ENCODE measurements at regions not wholly inside any gene's neighbourhood (a gene's known extent, or its start where the extent isn't known, plus 50 kb on each side); places are given as distances from the start of the nearest gene placed in this dataset.

DNA sequence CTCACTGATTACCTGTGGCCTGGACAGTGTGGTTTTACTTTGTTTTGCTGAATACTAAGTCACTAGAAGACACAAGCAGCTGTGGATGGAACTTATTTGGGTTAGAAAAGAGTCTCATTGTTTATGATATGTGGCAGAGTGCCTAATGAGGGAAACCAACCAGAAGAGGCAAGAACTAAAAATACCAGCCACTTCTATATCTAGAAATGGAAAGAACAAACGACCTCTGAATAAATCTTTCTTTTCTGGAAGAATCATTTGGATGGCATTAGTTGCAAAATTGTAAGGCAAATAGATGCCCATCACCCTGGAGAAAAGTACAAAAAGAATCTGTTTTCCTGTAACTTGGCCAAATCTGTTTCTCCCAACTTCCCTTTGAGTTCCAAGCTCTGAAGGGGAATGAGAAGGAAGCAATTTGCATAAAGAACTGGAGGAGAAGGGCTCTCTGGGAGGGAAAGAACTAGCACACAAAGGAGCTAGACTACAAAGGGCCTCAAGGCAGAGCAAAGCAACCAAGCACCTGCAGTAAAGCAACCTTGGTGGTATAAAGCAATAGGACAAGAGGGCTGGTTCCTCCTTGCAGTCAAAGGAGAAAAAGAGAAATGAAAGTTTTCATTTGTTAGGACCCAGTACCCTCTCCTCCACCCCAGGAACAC, 455.4 kb downstream of the CAAP1 start:
- no peak overlapping the region for H3K4me3 Mint-ChIP-seq
- peak overlapping the region; percentile 43 for H3K27ac Mint-ChIP-seq (ENCODE audit: unreplicated experiment)
- no peaks in the 10 kb centered on the region for H3K27me3 Mint-ChIP-seq (ENCODE audit: low read depth)
- H3K36me3 Mint-ChIP-seq (ENCODE audit: low read depth): no peaks in the 10 kb centered on the region
- H3K4me1 Mint-ChIP-seq: peaks cover 7% of the 10 kb centered on the region
- no peak for DNase-seq (ENCODE audit: low read depth, low spot score)
- H3K9me3 Mint-ChIP-seq: peaks cover under 1% of the 10 kb centered on the region
- TF ChIP-seq, protein P1, sequence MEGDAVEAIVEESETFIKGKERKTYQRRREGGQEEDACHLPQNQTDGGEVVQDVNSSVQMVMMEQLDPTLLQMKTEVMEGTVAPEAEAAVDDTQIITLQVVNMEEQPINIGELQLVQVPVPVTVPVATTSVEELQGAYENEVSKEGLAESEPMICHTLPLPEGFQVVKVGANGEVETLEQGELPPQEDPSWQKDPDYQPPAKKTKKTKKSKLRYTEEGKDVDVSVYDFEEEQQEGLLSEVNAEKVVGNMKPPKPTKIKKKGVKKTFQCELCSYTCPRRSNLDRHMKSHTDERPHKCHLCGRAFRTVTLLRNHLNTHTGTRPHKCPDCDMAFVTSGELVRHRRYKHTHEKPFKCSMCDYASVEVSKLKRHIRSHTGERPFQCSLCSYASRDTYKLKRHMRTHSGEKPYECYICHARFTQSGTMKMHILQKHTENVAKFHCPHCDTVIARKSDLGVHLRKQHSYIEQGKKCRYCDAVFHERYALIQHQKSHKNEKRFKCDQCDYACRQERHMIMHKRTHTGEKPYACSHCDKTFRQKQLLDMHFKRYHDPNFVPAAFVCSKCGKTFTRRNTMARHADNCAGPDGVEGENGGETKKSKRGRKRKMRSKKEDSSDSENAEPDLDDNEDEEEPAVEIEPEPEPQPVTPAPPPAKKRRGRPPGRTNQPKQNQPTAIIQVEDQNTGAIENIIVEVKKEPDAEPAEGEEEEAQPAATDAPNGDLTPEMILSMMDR (conservative IDR thresholded peaks at IDR 0.05): no peak

DNA sequence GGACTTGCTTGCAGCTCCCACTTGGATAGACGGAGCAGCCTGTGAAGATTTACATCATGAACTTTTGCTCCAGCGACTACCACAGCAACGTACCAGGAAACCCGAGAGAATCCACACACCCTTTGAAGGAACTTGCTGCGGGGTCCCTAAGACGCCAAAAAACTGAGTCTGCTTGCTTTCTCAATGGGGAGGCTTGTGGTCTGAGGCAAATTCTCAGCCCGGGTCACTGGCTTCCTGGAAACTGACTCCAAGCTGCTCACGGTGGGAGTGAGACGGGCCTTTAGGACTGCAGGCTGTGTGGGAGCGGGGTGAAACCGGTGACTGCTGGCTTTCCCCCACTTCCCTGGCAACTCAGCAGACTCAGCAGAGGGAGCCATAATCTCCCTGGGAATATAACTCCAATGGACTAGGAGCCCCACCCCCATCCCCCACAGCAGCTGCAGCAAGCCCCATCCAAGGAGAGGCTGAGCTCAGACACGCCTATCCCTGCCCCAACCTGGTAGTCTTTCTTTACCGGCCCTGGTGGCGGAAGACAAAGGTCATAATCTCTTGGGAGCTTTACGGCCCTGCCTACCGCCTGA, 466.0 kb downstream of the CAAP1 start:
- DNase-seq (ENCODE audit: low read depth, low spot score): no peak
- Mint-ChIP-seq H3K36me3 (ENCODE audit: low read depth) (no peaks in the 10 kb centered on the region), H3K4me1 (no peaks in the 10 kb centered on the region), H3K9me3 (peaks cover 7% of the 10 kb centered on the region), H3K4me3 (no peak overlapping the region), H3K27ac (ENCODE audit: unreplicated experiment) (no peak overlapping the region), H3K27me3 (ENCODE audit: low read depth) (no peaks in the 10 kb centered on the region)
- TF ChIP-seq, protein P1 (conservative IDR thresholded peaks at IDR 0.05): no peak

DNA sequence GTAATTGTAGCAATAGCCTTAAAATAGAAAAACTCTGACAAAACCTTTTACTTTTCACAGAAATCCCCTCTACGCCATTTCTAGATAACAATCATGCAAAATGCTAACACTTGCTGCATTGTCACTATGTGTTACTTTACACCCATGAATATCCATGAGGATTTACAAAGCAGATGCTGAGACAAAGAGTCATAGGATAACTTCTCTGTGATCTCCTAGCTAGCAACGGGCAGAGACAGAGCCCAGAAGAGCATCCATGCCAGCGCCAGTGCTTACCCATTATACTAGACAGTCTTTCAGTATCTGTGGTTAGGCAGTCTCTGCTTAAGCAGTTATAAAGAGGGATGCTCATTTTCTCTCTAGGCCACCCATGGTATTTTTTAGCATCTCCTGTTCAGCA, 474.1 kb downstream of the CAAP1 start:
- TF ChIP-seq, protein P1 (conservative IDR thresholded peaks at IDR 0.05): no peak

DNA sequence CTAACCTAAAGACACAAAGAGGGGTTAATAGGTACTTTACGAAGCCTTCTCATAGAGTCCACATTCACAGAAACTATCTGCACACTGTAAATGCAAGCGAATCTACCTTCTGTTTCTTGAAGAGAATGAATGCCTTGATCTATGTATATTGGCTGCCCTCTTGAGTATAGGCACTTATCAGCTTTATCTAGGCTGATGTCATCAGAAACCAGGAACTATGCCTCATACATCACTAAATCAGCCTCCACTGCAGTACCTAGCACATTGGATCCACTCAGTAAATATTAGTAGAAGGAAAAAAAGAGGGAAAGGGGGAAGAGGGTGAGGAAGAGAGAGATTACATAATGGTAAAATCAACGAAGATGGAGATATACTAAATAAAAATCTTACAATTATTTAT, 477.1 kb downstream of the CAAP1 start:
- H3K27ac Mint-ChIP-seq (ENCODE audit: unreplicated experiment): no peak overlapping the region
- H3K4me3 Mint-ChIP-seq: no peak overlapping the region
- TF ChIP-seq, protein P1 (conservative IDR thresholded peaks at IDR 0.05): no peak
- H3K27me3 Mint-ChIP-seq (ENCODE audit: low read depth): no peaks in the 10 kb centered on the region
- no peaks in the 10 kb centered on the region for H3K9me3 Mint-ChIP-seq
- DNase-seq (ENCODE audit: low read depth, low spot score): no peak
- no peaks in the 10 kb centered on the region for H3K36me3 Mint-ChIP-seq (ENCODE audit: low read depth)
- H3K4me1 Mint-ChIP-seq: no peaks in the 10 kb centered on the region

More for the DNA sequence above, 474.1 kb downstream of the CAAP1 start:
- no peak overlapping the region for H3K4me3 Mint-ChIP-seq
- no peak for DNase-seq (ENCODE audit: low read depth, low spot score)
- no peaks in the 10 kb centered on the region for H3K36me3 Mint-ChIP-seq (ENCODE audit: low read depth)
- H3K27ac Mint-ChIP-seq (ENCODE audit: unreplicated experiment): no peak overlapping the region
- H3K27me3 Mint-ChIP-seq (ENCODE audit: low read depth): no peaks in the 10 kb centered on the region
- H3K9me3 Mint-ChIP-seq: peaks cover under 1% of the 10 kb centered on the region
- H3K4me1 Mint-ChIP-seq: no peaks in the 10 kb centered on the region

DNA sequence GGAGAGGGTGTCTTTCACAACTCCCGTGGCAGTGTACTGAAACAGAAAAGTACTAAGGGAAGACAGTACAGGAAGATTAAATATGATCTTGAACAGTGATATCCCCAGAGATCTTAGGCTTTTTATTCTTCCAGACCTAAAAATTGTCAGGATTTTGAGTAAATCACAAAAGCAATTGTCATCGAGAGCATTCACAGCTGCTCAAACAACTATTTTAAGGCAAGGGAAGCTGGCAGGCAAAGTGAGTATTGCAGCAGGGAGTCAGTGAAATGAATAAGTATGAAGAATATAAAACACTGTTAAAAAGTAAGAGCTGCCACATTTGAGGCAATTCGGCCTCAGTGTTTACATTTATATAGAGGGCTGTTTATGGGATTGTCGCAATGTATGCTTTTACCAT, 479.0 kb downstream of the CAAP1 start:
- TF ChIP-seq, protein P1 (conservative IDR thresholded peaks at IDR 0.05): no peak
- Mint-ChIP-seq H3K27ac (ENCODE audit: unreplicated experiment) (no peak overlapping the region), H3K4me1 (no peaks in the 10 kb centered on the region), H3K36me3 (ENCODE audit: low read depth) (no peaks in the 10 kb centered on the region), H3K27me3 (ENCODE audit: low read depth) (no peaks in the 10 kb centered on the region), H3K9me3 (no peaks in the 10 kb centered on the region), H3K4me3 (no peak overlapping the region)
- no peak for DNase-seq (ENCODE audit: low read depth, low spot score)
